ENCODE measurements at regions not wholly inside any gene's neighbourhood (a gene's known extent, or its start where the extent isn't known, plus 50 kb on each side); places are given as distances from the start of the nearest gene placed in this dataset.
A peak's percentile ranks its signal among the peaks of the same experiment; 100 is the strongest.

- no peak for DNase-seq (ENCODE audit: low read depth)
- TF ChIP-seq CTCF (IDR thresholded peaks at IDR 0.05; ENCODE audit: insufficient read depth, low read depth, low read length, missing control alignments), result no peak
- H3K4me3 ChIP-seq (ENCODE audit: low read length), result no peak overlapping the region
Observed at GRCh38 chr5:67490543-67491321, 294.1 kb upstream of the CD180 start.

- H3K4me3 ChIP-seq (ENCODE audit: low read length), result no peak overlapping the region
- no peak for TF ChIP-seq CTCF (IDR thresholded peaks at IDR 0.05; ENCODE audit: insufficient read depth, low read depth, low read length, missing control alignments)
- no peak for DNase-seq (ENCODE audit: low read depth)
Observed at GRCh38 chr5:67488885-67489284, 292.3 kb upstream of the CD180 start.

GRCh38 chr5:67487862-67488261, 291.3 kb upstream of the CD180 start:
- H3K4me3 ChIP-seq (ENCODE audit: low read length), result no peak overlapping the region
- no peak for TF ChIP-seq CTCF (IDR thresholded peaks at IDR 0.05; ENCODE audit: insufficient read depth, low read depth, low read length, missing control alignments)
- no peak for DNase-seq (ENCODE audit: low read depth)

- H3K4me3 ChIP-seq (ENCODE audit: low read length), result no peak overlapping the region
- TF ChIP-seq CTCF (IDR thresholded peaks at IDR 0.05; ENCODE audit: insufficient read depth, low read depth, low read length, missing control alignments), result no peak
- DNase-seq (ENCODE audit: low read depth), result no peak
Observed at GRCh38 chr5:67483453-67484030, 286.9 kb upstream of the CD180 start.

GRCh38 chr5:67481362-67481761, 284.8 kb upstream of the CD180 start:
- H3K4me3 ChIP-seq (ENCODE audit: low read length), result no peak overlapping the region
- peak; percentile 79 for DNase-seq (ENCODE audit: low read depth)
- no peak for TF ChIP-seq CTCF (IDR thresholded peaks at IDR 0.05; ENCODE audit: insufficient read depth, low read depth, low read length, missing control alignments)

- no peak for DNase-seq (ENCODE audit: low read depth)
Observed at GRCh38 chr5:67478337-67478736, 281.7 kb upstream of the CD180 start.

More at GRCh38 chr5:67478337-67478736, 281.7 kb upstream of the CD180 start:
- no peak overlapping the region for H3K4me3 ChIP-seq (ENCODE audit: low read length)
- no peak for TF ChIP-seq CTCF (IDR thresholded peaks at IDR 0.05; ENCODE audit: insufficient read depth, low read depth, low read length, missing control alignments)
